ENCODE measurements at regions not wholly inside any gene's neighbourhood (a gene's known extent, or its start where the extent isn't known, plus 50 kb on each side); places are given as distances from the start of the nearest gene placed in this dataset.

GRCh38 chrX:14124562-14124961, 94.9 kb upstream of the GEMIN8 start:
- Histone ChIP-seq H3K27me3 (ENCODE audit: insufficient read depth, poor library complexity, severe bottlenecking) (no peaks in the 10 kb centered on the region), H3K4me3 (replicated peaks; ENCODE audit: insufficient read depth, low read length) (no peak overlapping the region), H3K27ac (replicated peaks) (no peak overlapping the region)
- TF ChIP-seq CTCF (IDR thresholded peaks at IDR 0.05; ENCODE audit: insufficient read depth, low read length) (no peak), POLR2AphosphoS5 (IDR thresholded peaks at IDR 0.05; ENCODE audit: low read depth) (no peak), REST (IDR thresholded peaks at IDR 0.05; ENCODE audit: insufficient replicate concordance, low read depth) (no peak), SPI1 (IDR thresholded peaks at IDR 0.05; ENCODE audit: borderline replicate concordance, low read depth) (no peak), GABPA (IDR thresholded peaks at IDR 0.05; ENCODE audit: low read depth) (no peak)
- DNase-seq (ENCODE audit: low read depth in 1 of 2, low spot score in 1 of 2): no peak

- DNase-seq (ENCODE audit: low read depth in 1 of 2, low spot score in 1 of 2): peak; percentile 0 to 42
- TF ChIP-seq CTCF (IDR thresholded peaks at IDR 0.05; ENCODE audit: insufficient read depth, low read length): peak; percentile 44
- TF ChIP-seq GABPA (IDR thresholded peaks at IDR 0.05; ENCODE audit: low read depth): no peak
- no peak overlapping the region for H3K4me3 ChIP-seq (replicated peaks; ENCODE audit: insufficient read depth, low read length)
- H3K27me3 ChIP-seq (ENCODE audit: insufficient read depth, poor library complexity, severe bottlenecking): no peaks in the 10 kb centered on the region
- H3K27ac ChIP-seq (replicated peaks): no peak overlapping the region
Observed at GRCh38 chrX:14095702-14096101, 66.0 kb upstream of the GEMIN8 start.

- no peak overlapping the region for H3K27ac ChIP-seq (replicated peaks)
- TF ChIP-seq SPI1 (IDR thresholded peaks at IDR 0.05; ENCODE audit: borderline replicate concordance, low read depth) (no peak), CTCF (IDR thresholded peaks at IDR 0.05; ENCODE audit: insufficient read depth, low read length) (no peak), POLR2AphosphoS5 (IDR thresholded peaks at IDR 0.05; ENCODE audit: low read depth) (no peak), REST (IDR thresholded peaks at IDR 0.05; ENCODE audit: insufficient replicate concordance, low read depth) (no peak)
- H3K4me3 ChIP-seq (replicated peaks; ENCODE audit: insufficient read depth, low read length): no peak overlapping the region
Observed at GRCh38 chrX:14094191-14094590, 64.5 kb upstream of the GEMIN8 start.

GRCh38 chrX:14084466-14084865, 54.8 kb upstream of the GEMIN8 start:
- Histone ChIP-seq H3K27me3 (ENCODE audit: insufficient read depth, poor library complexity, severe bottlenecking) (peaks cover 2% of the 10 kb centered on the region), H3K27ac (replicated peaks) (no peak overlapping the region), H3K4me3 (replicated peaks; ENCODE audit: insufficient read depth, low read length) (no peak overlapping the region)
- TF ChIP-seq SPI1 (IDR thresholded peaks at IDR 0.05; ENCODE audit: borderline replicate concordance, low read depth) (no peak), CTCF (IDR thresholded peaks at IDR 0.05; ENCODE audit: insufficient read depth, low read length) (no peak), REST (IDR thresholded peaks at IDR 0.05; ENCODE audit: insufficient replicate concordance, low read depth) (no peak), POLR2AphosphoS5 (IDR thresholded peaks at IDR 0.05; ENCODE audit: low read depth) (no peak), GABPA (IDR thresholded peaks at IDR 0.05; ENCODE audit: low read depth) (no peak)
- DNase-seq (ENCODE audit: low read depth in 1 of 2, low spot score in 1 of 2): no peak

More at GRCh38 chrX:14094191-14094590, 64.5 kb upstream of the GEMIN8 start:
- DNase-seq (ENCODE audit: low read depth in 1 of 2, low spot score in 1 of 2): no peak
- H3K27me3 ChIP-seq (ENCODE audit: insufficient read depth, poor library complexity, severe bottlenecking): no peaks in the 10 kb centered on the region
